Astrocyte of the spinal cord (primary cell): ENCODE measurements at regions not wholly inside any gene's neighbourhood (a gene's known extent, or its start where the extent isn't known, plus 50 kb on each side); places are given as distances from the start of the nearest gene placed in this dataset.

ENCODE experiments used
- DNase-seq: peaks from one replicate; pipeline ENCODE4 v3.0.0; 2011; ENCODE audit warnings: low read depth, low spot score
- H3K4me3 ChIP-seq: 2 replicates; pipeline ENCODE4 v1.5.1; 2011; ENCODE audit warnings: low read depth, mild to moderate bottlenecking, low read length, moderate library complexity
- in situ Hi-C: cut with HindIII; loops from 2 replicates; pipeline ENCODE4 v1.10.0; 2017; ENCODE audit warnings: low sequenced_read_pairs
- TF ChIP-seq, protein P1 (sequence below): IDR thresholded peaks from 2 replicates; pipeline ENCODE4 v1.5.1; 2012; ENCODE audit warnings: low read depth, mild to moderate bottlenecking, low read length, inconsistent platforms

DNA sequence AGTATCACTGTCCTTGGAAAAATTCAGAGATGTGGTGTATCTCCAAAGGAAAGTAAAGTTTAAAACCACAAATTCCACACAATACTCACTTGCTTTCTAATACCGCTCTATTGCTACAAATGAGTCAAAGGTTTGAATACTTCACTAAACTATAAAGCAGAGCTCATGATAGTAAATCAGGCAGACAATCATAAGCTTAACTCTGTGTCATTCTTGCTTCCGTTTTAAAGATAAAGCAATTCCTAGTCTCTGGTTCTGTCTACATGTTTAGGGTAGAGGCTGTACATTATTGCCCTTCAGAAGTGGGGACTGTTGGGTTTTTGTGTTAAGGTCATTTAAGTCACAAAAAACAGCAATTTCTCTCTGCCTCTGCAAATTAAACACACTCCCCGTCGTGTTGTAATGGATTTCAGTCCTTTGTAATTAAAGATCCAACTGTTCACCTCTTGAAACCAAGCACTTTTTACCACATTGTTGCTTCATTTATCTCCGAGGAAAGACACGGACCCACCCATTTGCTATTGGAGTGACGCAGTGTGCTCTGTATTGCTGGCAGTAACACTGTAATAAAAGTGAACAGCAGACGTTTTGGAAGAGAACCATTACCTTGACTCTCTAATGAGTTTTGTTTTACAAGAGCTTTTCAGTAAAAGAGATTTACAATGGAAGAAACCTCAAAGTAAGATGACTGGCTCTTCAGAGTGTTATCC is 83.1 kb upstream of the CNTNAP4 start:
- TF ChIP-seq, protein P1, sequence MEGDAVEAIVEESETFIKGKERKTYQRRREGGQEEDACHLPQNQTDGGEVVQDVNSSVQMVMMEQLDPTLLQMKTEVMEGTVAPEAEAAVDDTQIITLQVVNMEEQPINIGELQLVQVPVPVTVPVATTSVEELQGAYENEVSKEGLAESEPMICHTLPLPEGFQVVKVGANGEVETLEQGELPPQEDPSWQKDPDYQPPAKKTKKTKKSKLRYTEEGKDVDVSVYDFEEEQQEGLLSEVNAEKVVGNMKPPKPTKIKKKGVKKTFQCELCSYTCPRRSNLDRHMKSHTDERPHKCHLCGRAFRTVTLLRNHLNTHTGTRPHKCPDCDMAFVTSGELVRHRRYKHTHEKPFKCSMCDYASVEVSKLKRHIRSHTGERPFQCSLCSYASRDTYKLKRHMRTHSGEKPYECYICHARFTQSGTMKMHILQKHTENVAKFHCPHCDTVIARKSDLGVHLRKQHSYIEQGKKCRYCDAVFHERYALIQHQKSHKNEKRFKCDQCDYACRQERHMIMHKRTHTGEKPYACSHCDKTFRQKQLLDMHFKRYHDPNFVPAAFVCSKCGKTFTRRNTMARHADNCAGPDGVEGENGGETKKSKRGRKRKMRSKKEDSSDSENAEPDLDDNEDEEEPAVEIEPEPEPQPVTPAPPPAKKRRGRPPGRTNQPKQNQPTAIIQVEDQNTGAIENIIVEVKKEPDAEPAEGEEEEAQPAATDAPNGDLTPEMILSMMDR, result no peak
- DNase-seq, result peak; percentile 26
- in situ Hi-C loops, result no loop called here
- H3K4me3 ChIP-seq, result no peak overlapping the region

DNA sequence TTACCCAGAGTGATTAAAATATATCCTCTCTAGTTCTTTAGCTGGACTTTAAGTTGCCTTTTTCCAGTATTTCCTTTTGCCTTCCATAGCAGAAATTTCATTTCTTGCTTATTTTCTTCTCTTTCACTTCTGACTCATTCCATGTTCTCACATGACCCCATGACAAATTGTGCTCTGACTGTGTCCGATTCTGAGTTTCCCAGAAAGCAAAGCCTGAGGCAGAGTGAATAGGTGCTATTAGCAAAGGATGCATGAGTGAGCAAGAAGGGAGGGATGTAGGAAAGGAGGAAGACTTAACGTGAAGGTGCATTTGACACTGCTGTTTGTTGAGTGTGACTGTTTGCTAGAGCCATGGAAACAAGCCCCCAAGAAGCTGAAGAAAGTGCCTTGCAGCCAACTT is 82.6 kb upstream of the CNTNAP4 start:
- in situ Hi-C loops, result no loop called here
- TF ChIP-seq, protein P1, result no peak
- H3K4me3 ChIP-seq, result no peak overlapping the region
- DNase-seq, result peak; percentile 40

DNA sequence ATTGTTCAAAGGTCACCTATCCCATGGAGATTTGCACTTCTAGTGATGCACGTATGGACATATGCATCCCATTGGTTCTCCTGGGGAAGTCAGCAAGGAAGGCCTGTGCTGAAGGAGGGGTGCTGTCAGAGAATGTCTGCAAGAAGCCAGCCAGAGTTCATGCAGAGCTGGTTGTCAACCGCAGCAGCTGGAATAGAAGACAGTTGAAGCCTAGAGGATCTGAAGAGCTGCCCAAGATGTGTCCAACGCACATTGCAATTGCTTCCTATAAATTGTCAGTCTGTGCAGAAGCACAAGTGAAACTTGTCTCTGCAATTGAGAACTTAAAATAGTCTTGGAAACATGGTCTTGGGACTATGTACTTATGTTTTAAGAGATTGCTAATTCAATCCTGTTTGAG is 82.1 kb upstream of the CNTNAP4 start:
- no peak for DNase-seq
- in situ Hi-C loops, result no loop called here
- no peak overlapping the region for H3K4me3 ChIP-seq
- TF ChIP-seq, protein P1, result no peak

DNA sequence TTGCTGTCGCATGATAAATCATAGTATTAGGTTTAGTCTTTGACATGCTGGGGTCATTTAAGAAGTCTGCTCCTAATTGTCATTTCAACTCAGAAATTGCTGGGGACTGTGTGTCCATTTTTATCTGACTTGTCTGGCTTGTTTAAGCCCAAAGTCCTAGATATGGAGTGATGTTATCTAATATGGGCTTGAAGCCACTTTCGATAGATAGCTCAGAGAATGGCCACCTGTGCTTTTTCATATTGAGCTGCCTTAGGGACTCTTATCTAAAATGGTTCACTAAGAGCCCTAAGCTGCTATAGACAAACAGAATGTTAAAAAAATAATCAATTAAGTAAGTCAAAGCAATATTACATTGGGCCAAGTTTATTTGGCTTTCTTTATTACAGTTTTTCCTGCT is 81.6 kb upstream of the CNTNAP4 start:
- no peak overlapping the region for H3K4me3 ChIP-seq
- in situ Hi-C loops, result no loop called here
- TF ChIP-seq, protein P1, result no peak
- no peak for DNase-seq

DNA sequence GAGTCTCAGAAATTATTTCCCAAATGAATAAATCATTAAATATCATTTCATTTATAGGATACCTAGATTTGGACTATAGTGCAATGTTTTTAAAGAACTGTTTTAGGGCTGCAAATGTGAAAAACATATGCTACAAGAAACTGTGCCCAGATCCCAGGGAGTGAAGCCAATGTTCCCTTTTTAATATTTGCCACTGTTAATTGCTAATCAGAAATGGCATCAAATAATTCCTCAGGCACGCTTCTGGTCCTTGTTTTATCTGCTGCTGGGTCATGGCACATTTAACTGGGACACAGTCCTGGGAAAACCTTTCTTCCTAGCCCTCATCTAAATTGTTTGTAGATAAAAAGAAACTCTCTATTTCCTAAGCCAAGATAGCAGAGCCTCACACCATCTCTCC is 79.3 kb upstream of the CNTNAP4 start:
- in situ Hi-C loops, result no loop called here
- DNase-seq, result no peak

DNA sequence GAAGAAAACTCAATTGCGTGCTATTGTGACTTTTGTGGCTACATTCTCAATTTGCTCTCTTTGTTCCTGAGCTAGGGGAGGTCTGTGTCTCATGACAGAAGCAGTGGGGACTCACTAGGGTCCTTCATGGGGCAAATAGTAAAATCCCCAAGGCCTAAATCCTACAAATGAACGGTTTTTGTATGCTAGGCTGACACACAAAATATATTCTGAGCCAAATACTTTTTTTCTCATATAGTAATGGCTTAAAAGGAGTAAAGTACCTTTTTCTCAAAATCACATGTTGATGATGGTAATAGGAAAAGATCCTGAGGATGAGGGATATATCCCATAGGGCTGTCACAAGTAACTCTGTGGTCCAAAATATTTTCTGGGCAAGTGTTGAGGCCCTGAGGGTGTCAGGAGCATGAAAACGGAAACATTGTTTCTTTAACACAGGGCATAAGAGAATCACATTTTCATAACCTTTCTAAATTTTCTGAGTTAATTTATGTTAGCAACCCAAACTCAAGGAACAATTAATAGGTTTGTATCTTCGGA is 77.5 kb upstream of the CNTNAP4 start:
- DNase-seq, result no peak
- TF ChIP-seq, protein P1, result no peak
- in situ Hi-C loops, result no loop called here
- no peak overlapping the region for H3K4me3 ChIP-seq

More for the DNA sequence above, 79.3 kb upstream of the CNTNAP4 start:
- TF ChIP-seq, protein P1, result no peak
- H3K4me3 ChIP-seq, result no peak overlapping the region
